Peyer's patch (tissue), 4 donors: ENCODE measurements at regions not wholly inside any gene's neighbourhood (a gene's known extent, or its start where the extent isn't known, plus 50 kb on each side); places are given as distances from the start of the nearest gene placed in this dataset.
"Not testable (repeated sequence)": the region's sequence is repeated elsewhere in the genome, so short reads cannot be mapped to it uniquely, and the experiment has no call there.

Experiments
- DNase-seq, 3 donors: peaks; one replicate each; pipeline ENCODE4 v3.0.0-alpha.2; 2017 to 2019
- H3K27ac ChIP-seq, 4 donors: fragments of 200-600 bp; sonication (generic); one replicate each; pipeline ENCODE4 v1.5.1; 2016 to 2019
- H3K27me3 ChIP-seq, 2 donors: fragments of 200-600 bp; sonication (generic); one replicate each; pipeline ENCODE4 v1.5.1; 2019
- H3K36me3 ChIP-seq, 3 donors: fragments of 200-600 bp; sonication (generic); one replicate each; pipeline ENCODE4 v1.5.1; 2016 to 2019
- H3K4me1 ChIP-seq, 4 donors: fragments of 200-600 bp; sonication (generic); one replicate each; pipeline ENCODE4 v1.5.1; 2016 to 2019
- H3K4me3 ChIP-seq, 4 donors: fragments of 200-600 bp; sonication (generic); 1 replicate in 3 of 4; 2 replicates in 1 of 4; pipeline ENCODE4 v1.5.1; 2016 to 2019; ENCODE audit warnings: mild to moderate bottlenecking in 1 of 4
- H3K9me3 ChIP-seq, 4 donors: fragments of 200-600 bp; sonication (generic); one replicate each; pipeline ENCODE4 v1.5.1; 2016 to 2019; ENCODE audit warnings: mild to moderate bottlenecking in 1 of 4
- POLR2A ChIP-seq, 2 donors: fragments of 450-650 bp; IDR thresholded peaks; one replicate each; pipeline ENCODE4 v1.5.1; 2017; ENCODE audit warnings: antibody characterized with exemption in 2 of 2, mild to moderate bottlenecking in 2 of 2, moderate library complexity in 2 of 2
- TF ChIP-seq, protein P1 (sequence below), 6 experiments: fragments of 450-650 bp in 4 of 6; fragments of 200-600 bp in 2 of 6; sonication (generic) in 1 of 6; IDR thresholded peaks; one replicate each; pipeline ENCODE4 v1.5.1; 2017 to 2019; ENCODE audit warnings: antibody characterized with exemption in 6 of 6, mild to moderate bottlenecking in 3 of 6, moderate library complexity in 1 of 6

DNA sequence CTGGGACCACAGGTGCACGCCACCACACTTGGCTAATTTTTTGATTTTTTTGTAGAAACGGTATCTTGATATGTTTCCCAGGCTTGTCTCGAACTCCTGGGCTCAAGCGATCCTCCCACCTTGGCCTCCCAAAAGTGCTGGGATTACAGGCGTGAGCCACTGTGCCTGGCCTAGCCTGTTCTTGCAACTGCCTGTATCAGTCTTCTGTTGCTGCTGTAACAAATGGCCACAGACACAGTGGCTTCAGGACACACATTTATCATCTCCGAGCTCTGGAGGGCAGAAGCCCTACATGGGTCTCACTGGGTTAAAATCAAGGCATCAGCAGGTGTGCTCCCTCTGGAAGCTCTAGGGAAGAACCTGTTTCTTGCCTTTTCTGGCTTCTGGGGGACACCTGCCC, 79.9 kb upstream of the NCOR2 start:
- Histone ChIP-seq H3K27me3 (no peaks in the 10 kb centered on the region), H3K36me3 (no peaks in the 10 kb centered on the region), H3K4me1 (no peaks in the 10 kb centered on the region), H3K27ac (no peak overlapping the region), H3K9me3 (peaks cover 0 to 5% (median 2%) of the 10 kb centered on the region in 4 donors), H3K4me3 (no peak overlapping the region)
- TF ChIP-seq, protein P1, sequence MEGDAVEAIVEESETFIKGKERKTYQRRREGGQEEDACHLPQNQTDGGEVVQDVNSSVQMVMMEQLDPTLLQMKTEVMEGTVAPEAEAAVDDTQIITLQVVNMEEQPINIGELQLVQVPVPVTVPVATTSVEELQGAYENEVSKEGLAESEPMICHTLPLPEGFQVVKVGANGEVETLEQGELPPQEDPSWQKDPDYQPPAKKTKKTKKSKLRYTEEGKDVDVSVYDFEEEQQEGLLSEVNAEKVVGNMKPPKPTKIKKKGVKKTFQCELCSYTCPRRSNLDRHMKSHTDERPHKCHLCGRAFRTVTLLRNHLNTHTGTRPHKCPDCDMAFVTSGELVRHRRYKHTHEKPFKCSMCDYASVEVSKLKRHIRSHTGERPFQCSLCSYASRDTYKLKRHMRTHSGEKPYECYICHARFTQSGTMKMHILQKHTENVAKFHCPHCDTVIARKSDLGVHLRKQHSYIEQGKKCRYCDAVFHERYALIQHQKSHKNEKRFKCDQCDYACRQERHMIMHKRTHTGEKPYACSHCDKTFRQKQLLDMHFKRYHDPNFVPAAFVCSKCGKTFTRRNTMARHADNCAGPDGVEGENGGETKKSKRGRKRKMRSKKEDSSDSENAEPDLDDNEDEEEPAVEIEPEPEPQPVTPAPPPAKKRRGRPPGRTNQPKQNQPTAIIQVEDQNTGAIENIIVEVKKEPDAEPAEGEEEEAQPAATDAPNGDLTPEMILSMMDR (IDR thresholded peaks at IDR 0.05): no peak
- DNase-seq: no peak

DNA sequence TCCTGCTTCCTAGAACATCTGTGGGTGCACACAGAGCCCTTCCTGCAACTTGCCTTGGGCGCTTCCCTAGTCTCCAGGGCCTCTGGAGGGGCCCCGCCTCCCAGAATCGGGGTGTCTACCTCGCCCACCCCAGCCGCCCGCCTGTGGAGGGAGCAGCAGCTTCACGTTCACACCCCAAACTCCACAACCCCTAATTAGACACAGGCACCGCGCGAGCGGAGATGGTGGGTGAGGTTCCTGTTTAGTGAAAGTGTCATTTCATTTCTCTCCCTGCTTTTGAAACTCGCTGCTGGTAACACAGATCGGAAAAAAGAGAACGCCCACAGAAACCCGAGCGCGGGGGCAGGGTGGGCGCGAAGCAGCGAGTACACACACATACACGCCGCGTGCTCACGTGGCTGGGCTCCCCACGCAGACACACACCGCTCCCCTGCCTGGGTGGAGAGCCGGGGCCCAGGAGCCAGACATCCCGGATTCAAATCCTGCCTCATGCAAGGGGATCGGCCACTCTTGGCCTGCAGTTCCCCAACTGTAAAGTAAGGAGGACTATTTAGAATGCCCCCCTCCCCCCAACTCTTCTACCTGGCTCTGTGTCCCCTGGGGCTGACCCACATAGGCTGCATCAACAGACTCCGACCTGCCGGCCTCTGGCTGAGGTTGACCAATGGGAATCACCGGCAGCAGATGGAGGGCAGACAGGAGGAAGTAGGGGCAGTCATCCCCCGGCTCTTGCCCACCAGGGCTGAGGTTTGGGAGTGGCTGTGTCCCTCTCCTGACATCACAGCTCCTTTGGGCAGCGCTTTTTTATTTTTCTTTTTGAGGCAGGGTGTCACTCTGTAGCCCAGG, 79.2 kb upstream of the NCOR2 start:
- Histone ChIP-seq H3K36me3 (no peaks in the 10 kb centered on the region), H3K4me3 (no peak overlapping the region), H3K27me3 (no peaks in the 10 kb centered on the region), H3K4me1 (no peaks in the 10 kb centered on the region), H3K27ac (no peak overlapping the region), H3K9me3 (peaks cover 0 to 5% (median 2%) of the 10 kb centered on the region in 4 donors)
- DNase-seq: no peak
- no peak for TF ChIP-seq POLR2A (IDR thresholded peaks at IDR 0.05)

DNA sequence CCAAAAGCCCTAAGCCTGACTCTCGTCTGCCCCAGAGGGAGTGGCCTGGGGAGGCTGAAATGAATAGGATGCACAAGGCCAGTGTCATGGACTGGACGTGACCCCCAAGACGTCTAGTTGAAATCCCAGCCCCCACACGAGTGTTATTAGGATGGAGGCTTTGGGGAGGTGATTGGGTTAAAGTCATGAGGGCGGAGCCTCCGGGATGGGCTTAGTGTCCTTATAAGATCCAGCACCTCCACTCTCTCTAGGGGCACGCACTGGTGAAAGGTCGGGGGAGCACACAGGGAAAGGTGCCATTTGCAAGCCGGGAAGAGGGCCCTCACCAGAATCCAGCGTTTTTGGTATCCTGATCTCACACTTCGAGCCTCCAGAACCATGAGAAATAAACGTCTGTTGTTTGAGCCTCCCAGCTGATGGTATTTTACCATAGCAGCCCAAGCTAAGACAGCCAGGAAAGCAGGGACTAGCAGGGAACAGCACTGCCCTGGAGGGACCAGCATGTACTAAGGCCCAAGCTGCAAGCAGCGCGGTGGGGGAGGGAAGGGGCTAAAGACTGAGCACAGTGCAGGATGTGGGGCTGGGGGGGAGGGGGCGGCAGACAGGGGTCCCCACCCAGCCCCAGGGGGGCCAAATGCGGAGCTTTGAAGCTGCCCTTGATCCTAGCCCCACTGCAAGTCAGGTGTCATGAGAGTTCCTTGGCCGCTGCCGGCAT, 78.3 kb upstream of the NCOR2 start:
- Histone ChIP-seq H3K27ac (no peak overlapping the region), H3K36me3 (no peaks in the 10 kb centered on the region), H3K27me3 (no peaks in the 10 kb centered on the region), H3K4me3 (no peak overlapping the region), H3K4me1 (no peaks in the 10 kb centered on the region), H3K9me3 (peaks cover 0 to 5% (median 2%) of the 10 kb centered on the region in 4 donors)
- no peak for TF ChIP-seq POLR2A (IDR thresholded peaks at IDR 0.05)
- TF ChIP-seq, protein P1 (IDR thresholded peaks at IDR 0.05): no peak
- no peak for DNase-seq

DNA sequence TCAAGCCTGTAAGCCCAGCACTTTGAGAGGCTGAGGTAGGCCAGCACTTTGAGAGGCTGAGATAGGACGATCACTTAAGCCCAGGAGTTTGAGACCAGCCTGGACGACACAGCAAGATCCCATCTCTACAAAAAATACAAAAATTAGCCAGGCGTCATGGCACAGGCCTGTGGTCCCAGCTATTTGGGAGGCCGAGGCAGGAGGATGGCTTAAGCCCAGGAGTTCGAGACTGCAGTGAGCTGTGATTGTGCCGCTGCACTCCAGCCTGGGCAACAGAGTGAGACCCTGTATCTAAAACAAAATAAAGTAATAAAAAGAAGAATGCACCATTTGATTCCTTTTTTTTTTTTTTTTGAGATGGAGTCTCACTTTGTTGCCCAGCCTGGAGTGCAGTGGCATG, 76.4 kb upstream of the NCOR2 start:
- H3K9me3 ChIP-seq, H3K27ac ChIP-seq, DNase-seq, H3K4me1 ChIP-seq, H3K36me3 ChIP-seq, H3K27me3 ChIP-seq, H3K4me3 ChIP-seq: not testable (repeated sequence)

DNA sequence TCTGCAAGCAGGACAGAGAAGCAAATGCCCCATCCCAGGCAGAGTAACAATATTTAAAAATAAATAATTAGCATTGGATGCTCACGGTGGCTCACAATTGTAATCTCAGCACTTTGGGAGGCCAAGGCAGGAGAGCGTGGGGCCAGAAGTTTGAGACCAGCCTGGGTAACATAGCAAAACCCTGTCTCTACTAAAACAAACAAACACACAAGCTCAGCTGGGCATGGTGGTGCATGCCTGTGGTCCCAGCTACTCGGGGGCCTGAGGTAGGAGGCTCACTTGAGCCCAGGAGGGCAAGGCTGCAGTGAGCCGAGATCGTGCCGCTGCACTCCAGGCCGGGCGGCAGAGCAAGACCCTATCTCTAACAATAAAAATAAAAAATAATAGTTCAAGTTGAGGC, 74.7 kb upstream of the NCOR2 start:
- Histone ChIP-seq H3K4me1 (no peaks in the 10 kb centered on the region), H3K27ac (no peak overlapping the region), H3K9me3 (no peaks in the 10 kb centered on the region), H3K36me3 (no peaks in the 10 kb centered on the region), H3K27me3 (no peaks in the 10 kb centered on the region), H3K4me3 (no peak overlapping the region)
- DNase-seq: no peak
- TF ChIP-seq POLR2A (IDR thresholded peaks at IDR 0.05): no peak
- TF ChIP-seq, protein P1 (IDR thresholded peaks at IDR 0.05): no peak

DNA sequence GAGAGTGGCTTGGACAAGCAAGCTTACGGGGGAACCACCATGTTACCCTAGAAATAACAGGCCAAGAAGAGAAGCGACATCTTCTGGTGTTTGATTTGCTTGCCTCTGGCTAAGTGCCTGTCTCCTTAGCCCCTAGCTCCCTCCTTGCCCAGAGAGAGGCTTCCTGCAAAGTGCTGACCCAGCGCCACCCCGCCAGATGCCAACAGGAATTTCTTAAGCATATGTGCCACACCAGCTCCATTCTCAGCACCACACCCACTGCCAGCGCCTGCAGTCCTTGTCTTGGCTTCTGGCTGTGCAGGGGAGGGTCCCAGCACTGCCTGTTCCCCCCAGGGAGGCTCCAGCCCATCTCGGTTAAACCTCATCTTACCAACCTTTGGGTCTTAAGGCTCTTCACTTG, 74.2 kb upstream of the NCOR2 start:
- Histone ChIP-seq H3K4me1 (peaks cover 0 to under 1% (median 0%) of the 10 kb centered on the region in 4 donors), H3K9me3 (no peaks in the 10 kb centered on the region), H3K36me3 (no peaks in the 10 kb centered on the region), H3K27ac (no peak overlapping the region), H3K27me3 (no peaks in the 10 kb centered on the region), H3K4me3 (no peak overlapping the region)
- DNase-seq: no peak
- TF ChIP-seq, protein P1 (IDR thresholded peaks at IDR 0.05): no peak
- no peak for TF ChIP-seq POLR2A (IDR thresholded peaks at IDR 0.05)
